SK-N-SH treated with all-trans-retinoic acid at 6 μM for 48 hours (cell line): ENCODE measurements at regions not wholly inside any gene's neighbourhood (a gene's known extent, or its start where the extent isn't known, plus 50 kb on each side); places are given as distances from the start of the nearest gene placed in this dataset.

ENCODE experiments used
- ATAC-seq: fragments of 200-7000 bp; cut with Tn5 transposase; 3 replicates; pipeline ENCODE4 v1.9.1; 2020; ENCODE audit warnings: mild to moderate bottlenecking, moderate library complexity
- BACH2 ChIP-seq: fragments of 250-450 bp; sonication (Bioruptor Pico); IDR thresholded peaks from 2 replicates; pipeline ENCODE4 v1.9.0; 2021; ENCODE audit warnings: mild to moderate bottlenecking, borderline replicate concordance
- CSDC2 ChIP-seq: fragments of 250-450 bp; sonication (Bioruptor Pico); IDR thresholded peaks from 2 replicates; pipeline ENCODE4 v1.5.0; 2020; ENCODE audit warnings: mild to moderate bottlenecking, moderate library complexity
- CSRNP3 ChIP-seq: fragments of 250-450 bp; sonication (Bioruptor Pico); IDR thresholded peaks from 2 replicates; pipeline ENCODE4 v1.5.1; 2021; ENCODE audit warnings: mild to moderate bottlenecking, moderate library complexity
- ESRRG ChIP-seq: fragments of 250-450 bp; sonication (Bioruptor Pico); IDR thresholded peaks from 2 replicates; pipeline ENCODE4 v1.6.1; 2021; ENCODE audit warnings: mild to moderate bottlenecking
- GLIS3 ChIP-seq: fragments of 250-450 bp; sonication (Bioruptor Pico); IDR thresholded peaks from 2 replicates; pipeline ENCODE4 v1.5.0; 2020; ENCODE audit warnings: mild to moderate bottlenecking, moderate library complexity
- ISL1 ChIP-seq: fragments of 250-450 bp; sonication (Bioruptor Pico); IDR thresholded peaks from 2 replicates; pipeline ENCODE4 v2.1.2; 2022; ENCODE audit warnings: mild to moderate bottlenecking, moderate library complexity
- OSR1 ChIP-seq: fragments of 250-450 bp; sonication (Bioruptor Pico); IDR thresholded peaks from 2 replicates; pipeline ENCODE4 v1.8.0; 2022; ENCODE audit warnings: moderate library complexity, mild to moderate bottlenecking, inconsistent platforms
- PATZ1 ChIP-seq: fragments of 250-450 bp; sonication (Bioruptor Pico); IDR thresholded peaks from 2 replicates; pipeline ENCODE4 v1.8.0; 2020; ENCODE audit warnings: mild to moderate bottlenecking, moderate library complexity, borderline replicate concordance
- POU6F1 ChIP-seq: fragments of 250-450 bp; sonication (Bioruptor Pico); IDR thresholded peaks from 2 replicates; pipeline ENCODE4 v1.8.0; 2021; ENCODE audit warnings: low read depth, mild to moderate bottlenecking, moderate library complexity, borderline replicate concordance
- PPARA ChIP-seq: fragments of 250-450 bp; sonication (Bioruptor Pico); IDR thresholded peaks from 2 replicates; pipeline ENCODE4 v1.5.0; 2020; ENCODE audit warnings: mild to moderate bottlenecking, borderline replicate concordance
- RARB ChIP-seq: fragments of 250-450 bp; sonication (Bioruptor Pico); IDR thresholded peaks from 2 replicates; pipeline ENCODE4 v1.8.0; 2021; ENCODE audit warnings: mild to moderate bottlenecking, moderate library complexity
- SNAI2 ChIP-seq: fragments of 250-450 bp; sonication (Bioruptor Pico); IDR thresholded peaks from 2 replicates; pipeline ENCODE4 v1.5.0; 2020; ENCODE audit warnings: mild to moderate bottlenecking, moderate library complexity
- TCF4 ChIP-seq: fragments of 250-450 bp; sonication (Bioruptor Pico); IDR thresholded peaks from 2 replicates; pipeline ENCODE4 v1.8.0; 2021; ENCODE audit warnings: mild to moderate bottlenecking, moderate library complexity, borderline replicate concordance
- TOX ChIP-seq: fragments of 250-450 bp; sonication (Bioruptor Pico); IDR thresholded peaks from 2 replicates; pipeline ENCODE4 v1.8.0; 2021; ENCODE audit warnings: mild to moderate bottlenecking, moderate library complexity, borderline replicate concordance
- TSHZ2 ChIP-seq: fragments of 250-450 bp; sonication (Bioruptor Pico); IDR thresholded peaks from 2 replicates; pipeline ENCODE4 v1.5.0; 2020; ENCODE audit warnings: mild to moderate bottlenecking, moderate library complexity
- ZC3H10 ChIP-seq: fragments of 250-450 bp; sonication (Bioruptor Pico); IDR thresholded peaks from 2 replicates; pipeline ENCODE4 v1.5.1; 2021; ENCODE audit warnings: mild to moderate bottlenecking, moderate library complexity
- ZFP3 ChIP-seq: fragments of 250-450 bp; sonication (Bioruptor Pico); IDR thresholded peaks from 2 replicates; pipeline ENCODE4 v1.5.0; 2020; ENCODE audit warnings: mild to moderate bottlenecking, moderate library complexity
- ZFP30 ChIP-seq: fragments of 450-650 bp; formaldehyde crosslinking; IDR thresholded peaks from 2 replicates; pipeline ENCODE4 v1.5.0; 2022; ENCODE audit warnings: mild to moderate bottlenecking, moderate library complexity
- ZNF565 ChIP-seq: fragments of 450-650 bp; formaldehyde crosslinking; conservative IDR thresholded peaks from 2 replicates; pipeline ENCODE4 v1.5.0; 2020; ENCODE audit warnings: low read depth, mild to moderate bottlenecking, moderate library complexity
- ZNF70 ChIP-seq: fragments of 450-650 bp; formaldehyde crosslinking; IDR thresholded peaks from 2 replicates; pipeline ENCODE4 v1.5.0; 2020; ENCODE audit warnings: mild to moderate bottlenecking, moderate library complexity
- ZNF8 ChIP-seq: fragments of 450-650 bp; formaldehyde crosslinking; IDR thresholded peaks from 2 replicates; pipeline ENCODE4 v1.5.0; 2020; ENCODE audit warnings: mild to moderate bottlenecking, moderate library complexity

DNA sequence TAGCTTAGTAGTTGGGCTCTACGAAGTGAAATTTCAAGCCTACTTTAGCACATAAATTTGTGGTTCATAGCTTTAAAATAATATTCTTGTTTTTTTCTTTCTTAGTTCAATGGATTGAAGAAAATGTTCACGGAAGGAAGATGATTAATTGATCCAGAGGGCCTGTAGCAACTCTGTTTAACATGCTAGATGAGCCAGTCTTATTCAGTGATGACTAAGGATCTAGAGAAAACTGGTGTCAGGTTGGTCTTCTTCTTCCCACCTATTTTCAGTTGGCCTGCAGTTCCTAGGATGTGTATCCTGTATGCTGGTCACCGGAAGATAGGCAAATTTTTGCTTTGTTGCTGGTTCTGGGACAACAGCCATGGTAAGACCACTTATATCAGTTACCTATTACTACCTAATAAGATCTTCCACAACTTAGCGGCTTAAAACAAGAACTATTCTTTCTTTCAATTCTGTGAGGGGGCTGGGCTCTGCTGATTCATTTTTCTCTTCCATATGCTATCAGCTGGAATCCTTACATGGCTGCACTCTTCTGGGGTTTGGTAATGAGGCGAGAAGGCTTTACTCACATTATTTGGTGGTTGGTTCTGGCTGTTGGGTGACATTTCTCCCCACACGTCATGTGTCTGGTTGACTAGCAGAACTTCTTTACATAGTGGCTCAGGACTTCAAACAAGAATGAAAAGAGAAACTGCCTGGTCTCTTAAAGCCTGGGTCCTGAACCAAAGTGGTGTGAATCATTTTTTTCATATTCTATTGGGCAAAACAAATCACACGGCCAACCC, 182.7 kb upstream of the ACTBL2 start:
- no peak for TF ChIP-seq CSRNP3 (CRISPR knock-in tag)
- TF ChIP-seq SNAI2 (CRISPR knock-in tag), result no peak
- TF ChIP-seq ZNF70 (CRISPR knock-in tag), result no peak
- no peak for TF ChIP-seq PATZ1 (CRISPR knock-in tag)
- no peak for TF ChIP-seq ZNF8 (CRISPR knock-in tag)
- TF ChIP-seq TCF4 (CRISPR knock-in tag), result no peak
- no peak for ATAC-seq

- TF ChIP-seq RARB (CRISPR knock-in tag) (no peak), TCF4 (CRISPR knock-in tag) (no peak), ZNF70 (CRISPR knock-in tag) (no peak), POU6F1 (CRISPR knock-in tag) (no peak), TSHZ2 (CRISPR knock-in tag) (no peak), ESRRG (CRISPR knock-in tag) (no peak), GLIS3 (CRISPR knock-in tag) (no peak), ZC3H10 (CRISPR knock-in tag) (no peak)
- ATAC-seq, result no peak
Measured at GRCh38 chr5:57664700-57665099, 182.1 kb upstream of the ACTBL2 start.

GRCh38 chr5:57663466-57663865, 180.9 kb upstream of the ACTBL2 start:
- ATAC-seq, result peak; percentile 57; the same call in 2 of the 3 replicates
- TF ChIP-seq ZNF8 (CRISPR knock-in tag), result no peak
- no peak for TF ChIP-seq ZNF70 (CRISPR knock-in tag)
- TF ChIP-seq ZFP3 (CRISPR knock-in tag), result no peak
- no peak for TF ChIP-seq ESRRG (CRISPR knock-in tag)
- TF ChIP-seq ISL1, result no peak
- no peak for TF ChIP-seq BACH2
- TF ChIP-seq PPARA (CRISPR knock-in tag), result no peak
- no peak for TF ChIP-seq CSDC2
- no peak for TF ChIP-seq TCF4 (CRISPR knock-in tag)
- no peak for TF ChIP-seq TSHZ2 (CRISPR knock-in tag)
- TF ChIP-seq ZFP30 (CRISPR knock-in tag), result no peak
- no peak for TF ChIP-seq GLIS3 (CRISPR knock-in tag)
- TF ChIP-seq OSR1 (CRISPR knock-in tag), result no peak
- no peak for TF ChIP-seq POU6F1 (CRISPR knock-in tag)
- TF ChIP-seq TOX, result no peak
- TF ChIP-seq PATZ1 (CRISPR knock-in tag), result no peak
- no peak for TF ChIP-seq ZNF565 (CRISPR knock-in tag)
